GM04503 (cell line): ENCODE measurements at regions not wholly inside any gene's neighbourhood (a gene's known extent, or its start where the extent isn't known, plus 50 kb on each side); places are given as distances from the start of the nearest gene placed in this dataset.

Experiments used
- DNase-seq: peaks from one replicate; pipeline ENCODE4 v3.0.0-alpha.2; 2012; ENCODE audit warnings: low read depth

DNA sequence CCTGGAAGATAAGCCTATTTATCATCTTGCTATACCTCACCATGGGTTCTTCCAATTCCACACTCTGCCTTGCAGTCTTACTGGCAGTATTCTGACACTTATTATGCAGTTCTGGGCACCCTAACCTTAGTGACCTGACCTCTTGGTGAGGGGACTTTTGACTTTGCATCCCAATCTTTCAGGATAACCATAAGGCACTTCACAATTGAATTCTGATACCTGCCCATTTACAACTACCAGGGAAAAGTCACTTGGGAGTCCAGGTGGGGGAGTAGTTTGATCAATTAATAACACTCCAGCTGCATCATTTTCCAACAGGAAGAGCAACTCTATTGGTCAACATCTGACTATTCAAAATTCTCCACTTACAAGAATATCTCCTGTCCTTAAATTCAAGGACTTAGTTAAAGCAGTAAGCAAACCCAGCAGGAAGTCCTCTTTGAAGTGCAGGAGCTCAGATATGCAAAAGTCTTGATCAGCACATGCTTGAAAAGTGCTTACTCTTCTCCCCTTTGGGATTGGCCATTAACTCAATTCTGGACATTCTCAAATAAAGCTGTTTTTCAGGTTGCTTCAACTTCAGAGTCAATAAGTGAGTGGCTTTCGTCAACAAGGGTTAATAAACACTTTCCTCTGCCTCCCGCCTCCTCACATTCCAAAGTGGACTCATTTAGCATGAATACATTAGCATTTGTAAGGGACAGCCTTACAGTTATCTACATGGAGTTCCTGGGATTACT lies 177.4 kb upstream of the NRIP1 start:
- DNase-seq = no peak

DNA sequence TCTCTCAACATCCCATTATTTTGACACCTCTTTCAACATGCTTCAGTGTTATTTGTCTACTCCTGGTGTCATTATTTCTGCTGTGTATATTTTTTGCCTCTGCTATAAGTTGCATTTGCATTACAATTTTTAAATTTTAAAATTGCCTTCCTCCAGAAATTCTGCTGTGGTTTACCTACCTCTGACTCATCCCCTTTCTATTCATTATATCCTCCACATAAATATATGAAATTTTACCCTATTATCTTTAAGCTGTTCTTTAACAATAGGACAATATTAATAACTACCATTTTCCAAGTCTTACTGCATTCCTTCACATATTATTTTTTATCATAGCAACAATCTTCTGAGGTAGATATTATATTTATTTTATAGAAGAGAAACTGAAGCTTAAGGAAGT lies 178.1 kb upstream of the NRIP1 start:
- DNase-seq = no peak

- DNase-seq = no peak
These were observed 178.6 kb upstream of the NRIP1 start for GRCh38 chr21:15243406-15243805.

DNA sequence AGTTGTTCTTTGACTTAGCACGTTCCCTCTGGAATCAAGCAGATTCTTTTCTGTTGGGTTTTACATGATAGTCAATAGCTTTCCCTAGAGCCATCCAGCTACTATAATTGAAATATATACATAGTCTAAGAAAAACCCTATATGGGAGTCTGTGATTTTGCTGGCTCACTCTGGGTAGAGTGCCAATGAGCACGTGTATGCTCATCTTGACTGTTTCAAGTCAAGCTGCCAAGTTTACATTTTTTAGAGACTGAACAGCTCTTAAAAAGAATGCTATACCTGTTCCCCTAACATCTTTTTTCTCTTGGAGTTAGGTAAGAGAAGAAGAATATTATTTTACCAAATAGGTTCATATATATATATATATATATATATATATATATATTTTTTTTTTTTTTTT lies 182.8 kb upstream of the NRIP1 start:
- DNase-seq = no peak

DNA sequence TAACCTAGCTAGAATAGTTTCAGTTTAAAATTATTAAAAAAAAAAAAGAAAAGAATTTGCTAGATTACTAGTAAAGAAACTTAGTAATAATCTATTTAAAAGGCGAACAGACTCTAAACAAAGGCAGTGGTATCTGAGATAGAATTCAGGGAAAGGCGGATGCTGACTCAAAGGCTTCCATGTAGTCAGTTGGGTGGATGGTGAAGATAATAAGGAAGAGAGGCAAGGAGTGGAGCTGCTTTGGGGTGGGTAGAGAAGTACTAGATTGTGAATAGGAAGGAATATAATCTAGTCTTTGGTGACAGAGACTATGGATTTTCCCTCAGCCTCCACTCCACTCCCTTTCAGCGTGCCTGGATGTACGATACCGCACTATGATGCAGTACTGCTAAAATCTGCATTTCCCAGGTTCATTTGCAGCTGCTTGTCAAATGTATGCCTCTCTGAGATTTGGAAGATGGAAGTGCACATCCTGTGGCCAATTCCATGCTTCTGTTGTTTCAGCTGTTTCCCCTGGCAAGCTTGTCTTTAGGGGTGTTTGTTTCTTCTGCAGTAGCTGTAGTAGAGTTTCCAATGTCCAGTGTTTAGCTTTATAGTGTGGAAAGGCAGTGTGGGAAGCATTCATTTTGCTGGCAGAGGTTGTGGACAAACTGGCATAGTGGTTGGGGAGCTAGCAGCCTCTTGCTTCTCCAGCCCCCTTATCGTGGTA lies 184.6 kb upstream of the NRIP1 start:
- no peak for DNase-seq

GRCh38 chr21:15250384-15250783 lies 185.6 kb upstream of the NRIP1 start:
- no peak for DNase-seq

- no peak for DNase-seq
These were observed 187.6 kb upstream of the NRIP1 start for GRCh38 chr21:15252431-15252830.

GRCh38 chr21:15254111-15254510 lies 189.3 kb upstream of the NRIP1 start:
- no peak for DNase-seq

- no peak for DNase-seq
These were observed 190.5 kb upstream of the NRIP1 start for GRCh38 chr21:15255261-15255660.

DNA sequence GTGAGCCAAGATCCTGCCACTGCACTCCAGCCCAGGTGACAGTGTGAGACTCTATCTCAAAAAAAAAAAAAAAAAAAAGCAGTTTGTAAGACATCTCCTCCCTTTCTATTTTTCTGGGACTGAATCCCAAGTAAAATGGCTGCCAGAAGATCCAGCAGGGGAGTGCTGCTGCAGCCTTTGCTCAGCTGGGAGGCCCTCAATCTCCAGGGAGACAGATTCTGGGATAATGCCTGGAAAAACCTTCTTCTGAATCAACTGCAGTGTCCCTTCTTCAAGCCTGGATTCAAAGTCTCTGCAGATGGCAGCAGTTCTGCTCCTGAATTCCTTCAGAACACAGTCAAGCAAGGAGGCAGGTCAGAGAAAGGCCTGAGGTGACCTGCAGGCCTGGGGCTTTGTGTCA lies 191.0 kb upstream of the NRIP1 start:
- no peak for DNase-seq

GRCh38 chr21:15256996-15257395 lies 192.2 kb upstream of the NRIP1 start:
- no peak for DNase-seq

- DNase-seq = no peak
These were observed 192.8 kb upstream of the NRIP1 start for GRCh38 chr21:15257646-15258045.

GRCh38 chr21:15259824-15260223 lies 195.0 kb upstream of the NRIP1 start:
- no peak for DNase-seq

DNA sequence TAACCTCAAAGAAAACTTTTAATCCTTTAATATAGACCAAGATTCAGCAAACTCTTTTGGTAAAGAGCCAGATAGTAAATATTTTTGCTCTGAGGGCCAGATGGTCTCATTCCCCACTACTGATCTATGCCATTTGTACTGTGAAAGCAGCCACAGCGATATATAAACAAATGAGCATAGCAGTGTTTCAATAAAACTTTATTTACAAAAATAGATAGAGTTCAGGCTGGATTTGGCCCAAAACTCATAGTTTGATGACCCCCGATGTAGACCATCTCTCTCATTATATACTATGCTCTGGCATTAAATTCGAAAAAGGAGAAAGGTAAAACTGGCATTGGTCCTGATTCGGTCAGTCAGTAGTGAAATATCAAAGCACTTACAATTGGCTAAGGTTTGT lies 195.8 kb upstream of the NRIP1 start:
- DNase-seq = no peak

DNA sequence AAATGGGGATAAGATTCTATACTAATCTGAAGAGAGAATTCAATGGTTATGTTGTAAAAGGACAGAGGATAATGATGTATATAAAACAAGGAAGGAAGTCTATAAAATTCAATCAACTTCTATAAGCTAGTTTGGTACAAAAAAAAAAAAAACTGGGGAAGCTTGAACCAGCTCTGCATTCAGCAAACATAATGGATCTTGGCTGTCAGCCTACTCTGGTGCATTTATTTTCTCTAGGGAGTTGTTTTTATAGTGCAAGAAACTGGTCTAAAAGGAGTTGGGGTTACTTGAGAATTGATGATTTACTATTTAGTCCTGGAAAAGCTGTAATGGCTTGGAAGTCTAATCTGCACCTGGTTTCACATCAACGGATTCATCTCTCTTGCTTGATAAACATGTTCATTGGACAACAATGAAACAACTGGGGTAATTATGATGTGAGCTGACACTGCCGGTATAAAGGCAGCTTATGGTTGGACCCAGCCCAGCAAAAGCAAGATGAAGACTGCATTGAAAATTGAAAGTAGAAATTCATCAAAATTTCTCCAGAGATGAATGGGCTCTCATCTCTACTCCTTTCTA lies 199.4 kb upstream of the NRIP1 start:
- DNase-seq = no peak

DNA sequence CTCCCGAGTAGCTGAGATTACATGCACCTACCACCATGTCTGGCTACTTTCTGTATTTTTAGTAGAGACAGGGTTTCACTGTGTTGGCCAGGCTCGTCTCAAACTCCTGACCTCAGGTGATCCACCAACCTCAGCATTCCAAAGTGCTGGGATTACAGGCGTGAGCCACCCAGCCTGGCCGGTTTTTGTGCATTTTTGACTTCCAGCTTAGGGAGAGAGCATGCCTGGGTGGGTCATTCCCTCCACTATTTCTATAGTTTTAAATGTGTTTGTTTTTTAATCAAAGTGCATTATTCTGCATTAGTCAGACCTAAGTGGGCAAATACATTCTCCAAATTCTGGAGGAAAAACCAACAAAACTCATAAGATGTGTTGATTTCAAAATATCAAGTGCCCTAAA lies 207.4 kb upstream of the NRIP1 start:
- no peak for DNase-seq

- no peak for DNase-seq
These were observed 207.8 kb upstream of the NRIP1 start for GRCh38 chr21:15272591-15272990.

GRCh38 chr21:15273244-15273643 lies 208.4 kb upstream of the NRIP1 start:
- DNase-seq = no peak

DNA sequence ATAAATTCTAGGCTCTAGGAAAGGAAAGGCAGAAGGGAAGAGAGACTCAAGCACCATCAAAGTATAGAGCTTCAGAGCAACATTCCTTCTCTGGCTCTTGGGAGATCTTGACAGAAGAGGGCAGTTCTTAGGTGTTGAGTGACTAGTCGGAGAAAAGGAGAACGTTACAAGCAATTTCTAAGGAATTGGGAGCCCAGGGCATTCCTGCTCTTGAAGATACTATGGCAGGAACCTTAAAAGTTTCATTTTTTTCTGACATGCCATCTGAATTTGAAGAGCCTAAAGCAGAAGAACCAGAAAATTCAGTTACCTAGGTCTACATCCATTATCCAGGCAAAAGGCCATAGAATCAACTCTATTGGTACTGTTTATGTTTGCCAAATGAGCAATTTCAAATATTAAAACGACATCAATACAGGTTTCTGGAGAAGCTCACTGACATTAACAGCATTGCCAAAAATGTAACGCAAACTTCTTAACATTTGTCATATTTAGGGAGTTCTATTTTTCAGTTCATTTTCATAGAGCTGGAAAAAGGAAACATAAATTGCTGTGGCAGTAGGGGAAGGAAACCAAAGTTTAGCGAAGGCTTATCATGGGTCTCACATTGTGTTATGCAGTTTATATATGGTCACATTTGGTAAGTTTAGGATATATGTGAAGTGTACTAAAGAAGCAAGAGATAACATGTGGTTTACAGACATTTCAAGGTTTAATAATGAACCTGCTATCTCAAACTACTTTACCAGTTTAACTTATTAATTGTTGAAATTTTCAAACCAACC lies 210.1 kb upstream of the NRIP1 start:
- DNase-seq = no peak

GRCh38 chr21:15275615-15276235 lies 210.9 kb upstream of the NRIP1 start:
- DNase-seq = no peak

GRCh38 chr21:15276243-15276642 lies 211.4 kb upstream of the NRIP1 start:
- no peak for DNase-seq

DNA sequence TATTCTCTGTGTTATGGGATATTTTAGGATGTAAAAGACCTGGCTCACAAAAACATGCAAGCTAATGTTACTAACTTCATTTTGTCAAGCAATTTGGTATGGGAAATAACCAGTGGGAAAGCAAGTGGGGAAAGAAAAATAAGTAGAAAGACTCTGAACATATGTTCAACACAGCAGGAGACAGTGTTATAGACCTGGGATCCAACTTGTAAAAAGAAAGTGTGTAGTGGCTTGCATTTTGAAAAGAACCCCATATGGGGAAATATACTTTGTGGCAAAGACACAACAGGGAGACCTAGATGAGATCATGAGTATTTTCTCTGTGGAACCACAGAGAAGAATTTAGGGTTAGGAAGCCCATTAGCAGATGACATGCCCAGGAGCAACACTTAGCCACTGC lies 212.7 kb upstream of the NRIP1 start:
- DNase-seq = no peak
